ENCODE measurements at regions not wholly inside any gene's neighbourhood (a gene's known extent, or its start where the extent isn't known, plus 50 kb on each side); places are given as distances from the start of the nearest gene placed in this dataset.

DNA sequence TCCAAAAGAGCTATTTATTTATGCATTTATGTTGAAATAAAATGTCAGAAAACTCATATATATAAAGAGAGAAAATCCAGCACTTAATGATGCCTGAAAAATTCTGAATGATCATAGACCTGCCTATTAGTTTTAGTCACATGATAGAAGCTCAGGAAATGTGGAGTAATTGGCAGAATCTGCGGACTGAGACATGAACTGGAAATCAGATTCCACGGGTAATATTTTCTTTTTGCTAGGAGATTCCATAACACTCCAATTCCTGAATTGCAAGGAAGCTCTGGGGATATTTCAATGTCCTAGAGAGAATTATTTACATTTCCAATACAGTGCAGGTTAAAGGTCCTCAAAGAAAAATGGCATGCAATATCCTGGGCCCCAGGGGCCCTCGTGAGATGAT, 778.8 kb downstream of the SEMA5A start:
- no peaks in the 10 kb centered on the region for H3K79me2 ChIP-seq (ENCODE audit: control insufficient read depth, low read length)
- no peaks in the 10 kb centered on the region for H3K36me3 ChIP-seq (ENCODE audit: control insufficient read depth, low read length)
- no peak overlapping the region for H3K4me3 ChIP-seq (ENCODE audit: low read length)
- H3K27me3 ChIP-seq (ENCODE audit: control insufficient read depth, low read length): no peaks in the 10 kb centered on the region
- H3K4me1 ChIP-seq (ENCODE audit: control insufficient read depth, low read length): no peaks in the 10 kb centered on the region
- no peak overlapping the region for H3K4me2 ChIP-seq (ENCODE audit: low read length)
- no peak overlapping the region for H3K27ac ChIP-seq (ENCODE audit: low read depth, low read length)
- H3K9me2 ChIP-seq (replicated peaks; ENCODE audit: control insufficient read depth, low read length): no peaks in the 10 kb centered on the region
- no peaks in the 10 kb centered on the region for H4K20me1 ChIP-seq (ENCODE audit: control insufficient read depth, insufficient read depth, low read depth, low read length)
- TF ChIP-seq, protein P1, sequence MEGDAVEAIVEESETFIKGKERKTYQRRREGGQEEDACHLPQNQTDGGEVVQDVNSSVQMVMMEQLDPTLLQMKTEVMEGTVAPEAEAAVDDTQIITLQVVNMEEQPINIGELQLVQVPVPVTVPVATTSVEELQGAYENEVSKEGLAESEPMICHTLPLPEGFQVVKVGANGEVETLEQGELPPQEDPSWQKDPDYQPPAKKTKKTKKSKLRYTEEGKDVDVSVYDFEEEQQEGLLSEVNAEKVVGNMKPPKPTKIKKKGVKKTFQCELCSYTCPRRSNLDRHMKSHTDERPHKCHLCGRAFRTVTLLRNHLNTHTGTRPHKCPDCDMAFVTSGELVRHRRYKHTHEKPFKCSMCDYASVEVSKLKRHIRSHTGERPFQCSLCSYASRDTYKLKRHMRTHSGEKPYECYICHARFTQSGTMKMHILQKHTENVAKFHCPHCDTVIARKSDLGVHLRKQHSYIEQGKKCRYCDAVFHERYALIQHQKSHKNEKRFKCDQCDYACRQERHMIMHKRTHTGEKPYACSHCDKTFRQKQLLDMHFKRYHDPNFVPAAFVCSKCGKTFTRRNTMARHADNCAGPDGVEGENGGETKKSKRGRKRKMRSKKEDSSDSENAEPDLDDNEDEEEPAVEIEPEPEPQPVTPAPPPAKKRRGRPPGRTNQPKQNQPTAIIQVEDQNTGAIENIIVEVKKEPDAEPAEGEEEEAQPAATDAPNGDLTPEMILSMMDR (IDR thresholded peaks at IDR 0.05; ENCODE audit: low read depth, low read length, poor library complexity, severe bottlenecking): no peak
- TF ChIP-seq EZH2phosphoT487 (IDR thresholded peaks at IDR 0.05; ENCODE audit: borderline replicate concordance, low read length): no peak
- H3K9me3 ChIP-seq (ENCODE audit: control insufficient read depth, insufficient read depth, low read length): no peaks in the 10 kb centered on the region
- H3F3A ChIP-seq (ENCODE audit: control insufficient read depth, insufficient read depth): no peaks in the 10 kb centered on the region

DNA sequence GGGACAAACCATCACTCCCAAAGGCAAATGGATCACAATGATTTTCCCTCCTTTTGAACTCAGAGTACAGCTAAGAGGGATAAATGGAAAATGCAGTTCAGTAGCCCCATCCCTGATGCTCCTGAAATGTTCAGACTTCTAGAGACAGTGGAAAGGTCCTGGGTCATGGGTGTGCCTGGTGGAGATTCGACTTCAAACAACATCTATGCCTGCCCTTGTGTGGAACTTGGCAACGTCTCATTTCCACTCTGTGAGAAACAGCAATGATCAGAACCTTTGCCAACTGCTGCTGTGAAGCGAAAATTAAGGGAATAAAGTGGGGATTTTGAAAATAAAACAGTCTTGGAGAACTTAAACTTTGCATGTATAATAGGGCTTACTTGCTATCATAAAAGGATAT, 778.1 kb downstream of the SEMA5A start:
- H3K79me2 ChIP-seq (ENCODE audit: control insufficient read depth, low read length): no peaks in the 10 kb centered on the region
- H3K36me3 ChIP-seq (ENCODE audit: control insufficient read depth, low read length): no peaks in the 10 kb centered on the region
- H4K20me1 ChIP-seq (ENCODE audit: control insufficient read depth, insufficient read depth, low read depth, low read length): no peaks in the 10 kb centered on the region
- H3K9me2 ChIP-seq (replicated peaks; ENCODE audit: control insufficient read depth, low read length): no peaks in the 10 kb centered on the region
- no peak overlapping the region for H3K4me2 ChIP-seq (ENCODE audit: low read length)
- TF ChIP-seq, protein P1 (IDR thresholded peaks at IDR 0.05; ENCODE audit: low read depth, low read length, poor library complexity, severe bottlenecking): no peak
- TF ChIP-seq EZH2phosphoT487 (IDR thresholded peaks at IDR 0.05; ENCODE audit: borderline replicate concordance, low read length): no peak
- no peak overlapping the region for H3K27ac ChIP-seq (ENCODE audit: low read depth, low read length)
- no peaks in the 10 kb centered on the region for H3K9me3 ChIP-seq (ENCODE audit: control insufficient read depth, insufficient read depth, low read length)
- H3K4me3 ChIP-seq (ENCODE audit: low read length): no peak overlapping the region
- no peaks in the 10 kb centered on the region for H3K4me1 ChIP-seq (ENCODE audit: control insufficient read depth, low read length)
- H3F3A ChIP-seq (ENCODE audit: control insufficient read depth, insufficient read depth): no peaks in the 10 kb centered on the region
- no peaks in the 10 kb centered on the region for H3K27me3 ChIP-seq (ENCODE audit: control insufficient read depth, low read length)

DNA sequence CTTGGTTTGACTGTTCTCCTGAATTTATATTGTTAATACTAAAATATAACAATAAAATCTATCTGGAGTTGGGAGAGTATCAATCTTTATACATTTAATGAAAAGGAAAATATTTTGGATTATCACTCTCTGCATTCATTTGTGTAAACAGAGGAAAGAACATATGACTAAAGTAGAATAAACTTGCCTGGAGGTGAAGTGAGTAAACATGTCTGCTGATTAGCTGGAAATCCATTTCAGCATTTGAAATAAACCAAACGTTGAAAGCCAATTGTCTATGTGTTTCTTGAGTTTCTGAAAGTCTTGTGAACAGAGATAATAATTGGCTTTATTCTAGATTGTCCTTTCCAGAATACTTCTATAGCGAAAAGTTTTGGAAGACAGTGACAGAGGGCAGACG, 776.2 kb downstream of the SEMA5A start:
- Histone ChIP-seq H3F3A (ENCODE audit: control insufficient read depth, insufficient read depth) (no peaks in the 10 kb centered on the region), H3K27ac (ENCODE audit: low read depth, low read length) (no peak overlapping the region), H3K79me2 (ENCODE audit: control insufficient read depth, low read length) (no peaks in the 10 kb centered on the region), H3K9me3 (ENCODE audit: control insufficient read depth, insufficient read depth, low read length) (no peaks in the 10 kb centered on the region), H3K9me2 (replicated peaks; ENCODE audit: control insufficient read depth, low read length) (no peaks in the 10 kb centered on the region), H3K27me3 (ENCODE audit: control insufficient read depth, low read length) (no peaks in the 10 kb centered on the region), H3K4me3 (ENCODE audit: low read length) (no peak overlapping the region), H4K20me1 (ENCODE audit: control insufficient read depth, insufficient read depth, low read depth, low read length) (no peaks in the 10 kb centered on the region), H3K4me1 (ENCODE audit: control insufficient read depth, low read length) (no peaks in the 10 kb centered on the region), H3K4me2 (ENCODE audit: low read length) (no peak overlapping the region), H3K36me3 (ENCODE audit: control insufficient read depth, low read length) (no peaks in the 10 kb centered on the region)
- TF ChIP-seq, protein P1 (IDR thresholded peaks at IDR 0.05; ENCODE audit: low read depth, low read length, poor library complexity, severe bottlenecking): no peak
- no peak for TF ChIP-seq EZH2phosphoT487 (IDR thresholded peaks at IDR 0.05; ENCODE audit: borderline replicate concordance, low read length)

DNA sequence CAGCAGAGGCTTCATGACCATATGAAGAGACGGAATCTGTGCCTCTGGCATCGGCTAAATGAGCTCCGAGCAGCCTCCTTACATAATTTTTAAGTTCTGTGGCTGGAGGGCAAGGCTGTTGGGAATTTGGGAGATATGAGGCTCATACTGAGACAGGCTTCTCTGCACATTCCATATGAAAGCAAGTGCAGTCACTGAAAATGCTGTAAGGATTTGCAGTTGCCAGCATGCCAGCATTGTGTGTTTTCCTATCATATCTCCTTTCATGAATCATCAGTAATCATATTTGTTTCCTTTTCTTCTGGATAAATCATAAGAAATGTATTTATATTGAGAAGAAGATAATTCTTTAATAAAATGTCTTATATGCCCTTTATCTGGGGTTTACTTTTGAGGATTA, 775.4 kb downstream of the SEMA5A start:
- Histone ChIP-seq H3K79me2 (ENCODE audit: control insufficient read depth, low read length) (no peaks in the 10 kb centered on the region), H3K36me3 (ENCODE audit: control insufficient read depth, low read length) (no peaks in the 10 kb centered on the region), H3K4me1 (ENCODE audit: control insufficient read depth, low read length) (no peaks in the 10 kb centered on the region), H4K20me1 (ENCODE audit: control insufficient read depth, insufficient read depth, low read depth, low read length) (no peaks in the 10 kb centered on the region), H3F3A (ENCODE audit: control insufficient read depth, insufficient read depth) (no peaks in the 10 kb centered on the region), H3K9me2 (replicated peaks; ENCODE audit: control insufficient read depth, low read length) (no peaks in the 10 kb centered on the region), H3K27ac (ENCODE audit: low read depth, low read length) (no peak overlapping the region), H3K4me3 (ENCODE audit: low read length) (no peak overlapping the region), H3K9me3 (ENCODE audit: control insufficient read depth, insufficient read depth, low read length) (no peaks in the 10 kb centered on the region), H3K4me2 (ENCODE audit: low read length) (no peak overlapping the region), H3K27me3 (ENCODE audit: control insufficient read depth, low read length) (no peaks in the 10 kb centered on the region)
- TF ChIP-seq EZH2phosphoT487 (IDR thresholded peaks at IDR 0.05; ENCODE audit: borderline replicate concordance, low read length): no peak
- TF ChIP-seq, protein P1 (IDR thresholded peaks at IDR 0.05; ENCODE audit: low read depth, low read length, poor library complexity, severe bottlenecking): no peak
